HG02642 (cell line): ENCODE measurements at regions not wholly inside any gene's neighbourhood (a gene's known extent, or its start where the extent isn't known, plus 50 kb on each side); places are given as distances from the start of the nearest gene placed in this dataset.

Source experiments
- ATAC-seq: cut with Tn5 transposase; IDR thresholded peaks from one replicate; pipeline ENCODE4 v1.9.1; 2021; ENCODE audit warnings: mild to moderate bottlenecking; ENCODE audit not compliant: unreplicated experiment, poor library complexity

DNA sequence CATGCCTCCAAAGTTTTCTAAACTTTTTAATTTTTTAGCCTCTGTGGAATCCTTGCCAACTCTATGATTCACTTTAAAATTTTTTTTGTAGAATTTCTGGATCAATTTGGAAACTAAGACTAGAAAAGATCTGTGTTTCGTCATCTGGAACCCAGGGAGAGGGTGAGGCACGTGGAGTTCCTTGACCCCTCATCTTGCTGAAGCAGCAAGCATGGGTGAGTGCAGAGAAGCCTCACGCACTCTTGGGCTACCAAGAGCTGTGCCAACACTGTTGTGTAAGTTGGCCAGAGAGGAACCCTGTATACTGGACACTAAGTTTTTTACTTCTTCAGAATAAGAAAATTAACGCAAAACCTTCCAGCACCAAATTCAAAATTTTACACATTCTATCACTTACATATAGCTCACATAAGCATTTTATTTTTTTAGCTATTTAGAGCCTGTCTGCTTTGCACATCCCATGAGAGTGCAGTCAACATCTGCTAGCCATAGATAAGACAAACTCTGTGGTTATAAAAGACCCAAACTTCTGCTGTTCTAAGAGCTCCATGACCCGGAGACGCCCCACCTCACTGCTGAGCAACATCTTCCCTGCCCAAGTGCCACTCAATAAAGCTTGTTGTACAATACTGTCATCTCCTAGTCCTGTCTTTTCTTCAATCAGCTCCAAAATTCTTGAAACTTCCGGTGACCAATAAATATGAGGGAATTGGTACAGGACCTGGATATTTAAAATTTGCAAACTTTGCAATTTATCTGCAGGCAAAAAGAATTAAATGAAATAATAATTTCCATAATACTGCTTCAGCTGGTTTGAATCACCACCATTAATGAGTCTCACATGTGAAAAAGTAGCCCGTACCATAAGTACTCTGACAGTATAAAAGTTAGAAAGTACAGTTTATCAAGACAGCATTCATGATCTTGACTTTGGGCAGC, 69.7 kb upstream of the ADCY2 start:
- ATAC-seq: no peak

DNA sequence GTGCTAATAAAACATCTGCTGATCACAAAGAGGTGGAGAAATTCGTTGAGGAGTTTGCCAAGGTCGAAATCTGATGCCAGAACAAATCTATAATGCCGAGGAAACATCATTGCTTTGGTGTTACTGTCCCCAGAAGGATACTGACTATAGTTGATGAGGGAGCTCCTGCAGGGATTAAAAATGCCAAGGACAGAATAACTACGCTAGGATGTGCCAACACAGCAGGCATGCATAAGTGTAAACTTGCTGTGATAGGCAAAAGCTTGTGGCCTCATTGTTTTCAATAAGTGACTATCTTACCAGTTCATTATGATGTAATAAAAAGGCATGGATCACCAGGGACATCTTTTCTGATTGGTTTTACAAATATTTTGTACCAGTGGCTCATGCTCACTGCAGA, 66.8 kb upstream of the ADCY2 start:
- ATAC-seq: no peak

DNA sequence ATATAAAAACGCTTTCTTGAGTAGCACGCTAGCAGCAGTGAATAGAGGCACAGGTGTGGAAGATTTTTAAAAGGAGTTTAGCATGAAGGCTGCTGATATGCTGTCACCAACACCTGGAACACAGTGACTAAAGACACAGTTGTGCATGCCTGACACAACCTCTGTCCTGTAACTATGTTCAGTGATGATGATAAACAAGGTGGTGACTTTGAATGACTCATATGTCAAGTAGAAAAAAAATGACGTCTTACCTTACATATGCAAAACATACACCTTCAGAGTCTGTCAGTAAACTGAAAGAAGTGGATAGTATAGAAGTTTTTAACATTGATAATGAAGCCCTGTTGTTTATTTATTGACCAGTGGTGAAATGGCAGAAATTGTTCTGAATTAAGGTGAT, 66.2 kb upstream of the ADCY2 start:
- no peak for ATAC-seq

DNA sequence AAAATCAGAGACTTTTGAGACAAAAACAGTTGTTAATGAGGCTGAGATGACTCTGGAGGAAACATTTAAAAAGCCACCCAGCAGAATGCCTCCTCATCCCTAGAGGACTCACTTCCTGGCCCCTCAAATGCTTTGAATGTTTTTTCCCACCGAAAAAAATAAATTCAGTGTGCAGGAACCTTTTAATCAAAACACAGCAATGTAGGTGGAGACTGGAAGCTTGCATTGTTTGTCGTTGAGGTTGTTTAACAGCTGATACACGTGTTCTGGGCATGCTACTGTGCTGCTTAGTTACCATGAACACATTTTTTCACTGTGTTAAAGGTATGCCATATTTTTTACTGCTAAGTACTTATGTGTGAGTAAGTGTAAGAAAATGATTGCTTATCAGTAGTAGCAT, 65.7 kb upstream of the ADCY2 start:
- no peak for ATAC-seq

DNA sequence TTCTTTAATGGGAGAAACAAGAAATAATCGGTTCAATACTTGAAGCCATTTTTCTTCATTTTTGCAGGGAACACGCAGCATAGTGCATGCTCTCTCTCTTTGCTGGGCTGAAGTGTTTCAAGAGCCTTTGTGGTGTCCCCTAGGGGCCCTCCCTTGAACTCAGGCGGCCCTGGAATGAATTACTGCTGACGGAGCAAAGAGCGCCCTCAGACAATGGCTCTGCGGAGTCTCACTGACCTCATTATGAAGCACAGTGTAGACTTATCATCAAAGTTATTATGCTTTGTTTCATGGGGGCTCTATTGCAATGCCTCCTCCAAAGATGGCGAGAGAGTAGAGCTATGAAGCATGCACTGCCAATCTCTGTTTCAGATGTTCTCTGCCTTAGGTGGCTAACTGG, 64.8 kb upstream of the ADCY2 start:
- no peak for ATAC-seq
